ENCODE measurements at regions not wholly inside any gene's neighbourhood (a gene's known extent, or its start where the extent isn't known, plus 50 kb on each side); places are given as distances from the start of the nearest gene placed in this dataset.
"Not testable (repeated sequence)": the region's sequence is repeated elsewhere in the genome, so short reads cannot be mapped to it uniquely, and the experiment has no call there.

DNA sequence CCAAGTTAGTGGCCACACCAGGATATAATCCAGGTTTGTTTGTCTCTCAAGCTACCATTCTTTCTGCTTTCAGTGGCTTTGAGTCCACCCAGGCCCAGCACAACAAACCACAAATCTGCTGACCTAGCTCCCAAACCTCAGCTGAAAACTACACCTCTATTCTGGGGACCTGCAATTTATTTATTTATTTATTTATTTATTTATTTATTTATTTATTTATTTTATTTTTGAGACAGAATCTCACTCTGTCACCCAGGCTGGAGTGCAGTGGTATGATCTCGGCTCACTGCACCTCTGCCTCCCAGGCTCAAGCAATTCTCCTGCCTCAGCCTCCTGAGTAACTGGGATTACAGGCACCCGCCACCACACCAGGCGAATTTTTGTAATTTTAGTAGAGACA is 229.9 kb upstream of the BTG1 start:
- TF ChIP-seq, protein P1, sequence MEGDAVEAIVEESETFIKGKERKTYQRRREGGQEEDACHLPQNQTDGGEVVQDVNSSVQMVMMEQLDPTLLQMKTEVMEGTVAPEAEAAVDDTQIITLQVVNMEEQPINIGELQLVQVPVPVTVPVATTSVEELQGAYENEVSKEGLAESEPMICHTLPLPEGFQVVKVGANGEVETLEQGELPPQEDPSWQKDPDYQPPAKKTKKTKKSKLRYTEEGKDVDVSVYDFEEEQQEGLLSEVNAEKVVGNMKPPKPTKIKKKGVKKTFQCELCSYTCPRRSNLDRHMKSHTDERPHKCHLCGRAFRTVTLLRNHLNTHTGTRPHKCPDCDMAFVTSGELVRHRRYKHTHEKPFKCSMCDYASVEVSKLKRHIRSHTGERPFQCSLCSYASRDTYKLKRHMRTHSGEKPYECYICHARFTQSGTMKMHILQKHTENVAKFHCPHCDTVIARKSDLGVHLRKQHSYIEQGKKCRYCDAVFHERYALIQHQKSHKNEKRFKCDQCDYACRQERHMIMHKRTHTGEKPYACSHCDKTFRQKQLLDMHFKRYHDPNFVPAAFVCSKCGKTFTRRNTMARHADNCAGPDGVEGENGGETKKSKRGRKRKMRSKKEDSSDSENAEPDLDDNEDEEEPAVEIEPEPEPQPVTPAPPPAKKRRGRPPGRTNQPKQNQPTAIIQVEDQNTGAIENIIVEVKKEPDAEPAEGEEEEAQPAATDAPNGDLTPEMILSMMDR (IDR thresholded peaks at IDR 0.05 in 2 of 3, conservative IDR thresholded peaks at IDR 0.05 in 1 of 3; ENCODE audit: control insufficient read depth in 2 of 3, extremely low read depth in 1 of 3, insufficient read depth in 1 of 3, low read depth in 3 of 3, low read length in 3 of 3): not testable (repeated sequence)
- TF ChIP-seq ESRRA (IDR thresholded peaks at IDR 0.05; ENCODE audit: low read length); HDGF (IDR thresholded peaks at IDR 0.05); EP300 (IDR thresholded peaks at IDR 0.05; ENCODE audit: borderline replicate concordance in 1 of 2, control insufficient read depth in 1 of 2, low read depth in 2 of 2, low read length in 2 of 2); KDM1A (IDR thresholded peaks at IDR 0.05; ENCODE audit: borderline replicate concordance); SPI1 (IDR thresholded peaks at IDR 0.05; ENCODE audit: borderline replicate concordance, insufficient read depth, low read depth, low read length); TARDBP (IDR thresholded peaks at IDR 0.05; ENCODE audit: borderline replicate concordance); KAT2A (conservative IDR thresholded peaks at IDR 0.05; ENCODE audit: control insufficient read depth, low read depth, low read length); NFYA (IDR thresholded peaks at IDR 0.05; ENCODE audit: borderline replicate concordance, low read depth, low read length); CBX5 (IDR thresholded peaks at IDR 0.05; ENCODE audit: low read depth): not testable (repeated sequence)
- TF ChIP-seq, protein P2, sequence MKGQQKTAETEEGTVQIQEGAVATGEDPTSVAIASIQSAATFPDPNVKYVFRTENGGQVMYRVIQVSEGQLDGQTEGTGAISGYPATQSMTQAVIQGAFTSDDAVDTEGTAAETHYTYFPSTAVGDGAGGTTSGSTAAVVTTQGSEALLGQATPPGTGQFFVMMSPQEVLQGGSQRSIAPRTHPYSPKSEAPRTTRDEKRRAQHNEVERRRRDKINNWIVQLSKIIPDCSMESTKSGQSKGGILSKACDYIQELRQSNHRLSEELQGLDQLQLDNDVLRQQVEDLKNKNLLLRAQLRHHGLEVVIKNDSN (IDR thresholded peaks at IDR 0.05; ENCODE audit: borderline replicate concordance, extremely low read length, insufficient read depth, low read depth, low read length): not testable (repeated sequence)

Measured in GM12878 (cell line).